Liver (tissue), 3 donors: ENCODE measurements at regions not wholly inside any gene's neighbourhood (a gene's known extent, or its start where the extent isn't known, plus 50 kb on each side); places are given as distances from the start of the nearest gene placed in this dataset.

Experiments used
- ATF3 ChIP-seq: IDR thresholded peaks from 2 replicates; pipeline ENCODE4 v1.6.1; 2016; ENCODE audit warnings: antibody characterized with exemption
- EGR1 ChIP-seq, 2 donors: IDR thresholded peaks; 2 replicates each; pipeline ENCODE4 v1.6.1; 2016 to 2018; ENCODE audit warnings: antibody characterized with exemption in 2 of 2, low read depth in 2 of 2
- FOXA1 ChIP-seq: IDR thresholded peaks from 2 replicates; pipeline ENCODE4 v1.6.1; 2016; ENCODE audit warnings: antibody characterized with exemption
- GABPA ChIP-seq, 2 donors: IDR thresholded peaks in 1 of 2; conservative IDR thresholded peaks in 1 of 2; 2 replicates each; pipeline ENCODE4 v1.6.1; 2016; ENCODE audit warnings: antibody characterized with exemption in 2 of 2, mild to moderate bottlenecking in 1 of 2, moderate library complexity in 1 of 2
- JUND ChIP-seq, 2 donors: IDR thresholded peaks; 2 replicates each; pipeline ENCODE4 v1.6.1; 2016; ENCODE audit warnings: antibody characterized with exemption in 2 of 2
- RAD21 ChIP-seq, 2 donors: IDR thresholded peaks; 2 replicates each; pipeline ENCODE4 v1.6.1; 2016; ENCODE audit warnings: antibody characterized with exemption in 2 of 2, mild to moderate bottlenecking in 2 of 2
- RXRA ChIP-seq, 2 donors: IDR thresholded peaks; 2 replicates each; pipeline ENCODE4 v1.6.1; 2017 to 2018; ENCODE audit warnings: antibody characterized with exemption in 2 of 2, mild to moderate bottlenecking in 1 of 2
- SP1 ChIP-seq: IDR thresholded peaks from 2 replicates; pipeline ENCODE4 v1.6.1; 2018; ENCODE audit warnings: antibody characterized with exemption, mild to moderate bottlenecking
- TAF1 ChIP-seq: conservative IDR thresholded peaks from 2 replicates; pipeline ENCODE4 v1.6.1; 2016; ENCODE audit warnings: antibody characterized with exemption, mild to moderate bottlenecking
- YY1 ChIP-seq: IDR thresholded peaks from 2 replicates; pipeline ENCODE4 v1.6.1; 2016; ENCODE audit warnings: antibody characterized with exemption, mild to moderate bottlenecking
- TF ChIP-seq, protein P1 (sequence below): IDR thresholded peaks from 2 replicates; pipeline ENCODE4 v1.6.1; 2016; ENCODE audit warnings: antibody characterized with exemption, mild to moderate bottlenecking
- TF ChIP-seq, protein P2 (sequence below): fragments of 150-350 bp; IDR thresholded peaks from 2 replicates; pipeline ENCODE4 v1.5.1; 2017; ENCODE audit warnings: improper control_type of control experiment, low read depth, low read length; ENCODE audit not compliant: missing input control
- TF ChIP-seq, protein P3 (sequence below): IDR thresholded peaks from 2 replicates; pipeline ENCODE4 v1.6.1; 2016; ENCODE audit warnings: antibody characterized with exemption
- donor health status: healthy.
- donor health status: healthy.

DNA sequence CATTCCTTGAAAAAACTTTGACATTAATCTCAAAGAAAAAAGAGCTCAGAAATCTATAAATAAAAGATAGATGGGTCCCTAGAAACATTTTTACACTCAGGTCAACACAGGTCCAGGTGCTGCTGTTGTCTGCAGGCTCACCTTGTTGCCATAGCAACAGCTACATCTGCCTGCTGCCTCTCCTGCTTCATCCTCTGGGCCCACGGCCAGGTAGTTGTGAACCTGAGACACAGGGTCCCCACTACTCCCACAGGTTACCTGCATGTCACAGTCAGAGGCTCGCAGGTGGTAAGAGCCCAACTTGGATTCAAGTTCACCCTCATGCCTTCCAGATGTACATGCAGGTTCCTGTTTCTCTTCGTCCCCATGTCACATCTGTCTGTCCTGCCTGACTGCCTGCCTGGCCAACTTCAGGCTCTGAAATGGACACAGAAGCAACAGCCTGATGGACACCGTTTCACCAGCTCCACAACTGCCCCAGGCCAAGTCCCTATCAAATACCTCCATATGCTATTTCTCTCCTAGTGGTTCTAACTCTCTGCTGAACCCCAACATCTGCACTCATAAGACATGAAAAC is 88.3 kb upstream of the SALL3 start:
- TF ChIP-seq, protein P1, sequence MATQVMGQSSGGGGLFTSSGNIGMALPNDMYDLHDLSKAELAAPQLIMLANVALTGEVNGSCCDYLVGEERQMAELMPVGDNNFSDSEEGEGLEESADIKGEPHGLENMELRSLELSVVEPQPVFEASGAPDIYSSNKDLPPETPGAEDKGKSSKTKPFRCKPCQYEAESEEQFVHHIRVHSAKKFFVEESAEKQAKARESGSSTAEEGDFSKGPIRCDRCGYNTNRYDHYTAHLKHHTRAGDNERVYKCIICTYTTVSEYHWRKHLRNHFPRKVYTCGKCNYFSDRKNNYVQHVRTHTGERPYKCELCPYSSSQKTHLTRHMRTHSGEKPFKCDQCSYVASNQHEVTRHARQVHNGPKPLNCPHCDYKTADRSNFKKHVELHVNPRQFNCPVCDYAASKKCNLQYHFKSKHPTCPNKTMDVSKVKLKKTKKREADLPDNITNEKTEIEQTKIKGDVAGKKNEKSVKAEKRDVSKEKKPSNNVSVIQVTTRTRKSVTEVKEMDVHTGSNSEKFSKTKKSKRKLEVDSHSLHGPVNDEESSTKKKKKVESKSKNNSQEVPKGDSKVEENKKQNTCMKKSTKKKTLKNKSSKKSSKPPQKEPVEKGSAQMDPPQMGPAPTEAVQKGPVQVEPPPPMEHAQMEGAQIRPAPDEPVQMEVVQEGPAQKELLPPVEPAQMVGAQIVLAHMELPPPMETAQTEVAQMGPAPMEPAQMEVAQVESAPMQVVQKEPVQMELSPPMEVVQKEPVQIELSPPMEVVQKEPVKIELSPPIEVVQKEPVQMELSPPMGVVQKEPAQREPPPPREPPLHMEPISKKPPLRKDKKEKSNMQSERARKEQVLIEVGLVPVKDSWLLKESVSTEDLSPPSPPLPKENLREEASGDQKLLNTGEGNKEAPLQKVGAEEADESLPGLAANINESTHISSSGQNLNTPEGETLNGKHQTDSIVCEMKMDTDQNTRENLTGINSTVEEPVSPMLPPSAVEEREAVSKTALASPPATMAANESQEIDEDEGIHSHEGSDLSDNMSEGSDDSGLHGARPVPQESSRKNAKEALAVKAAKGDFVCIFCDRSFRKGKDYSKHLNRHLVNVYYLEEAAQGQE: no peak
- TF ChIP-seq, protein P2, sequence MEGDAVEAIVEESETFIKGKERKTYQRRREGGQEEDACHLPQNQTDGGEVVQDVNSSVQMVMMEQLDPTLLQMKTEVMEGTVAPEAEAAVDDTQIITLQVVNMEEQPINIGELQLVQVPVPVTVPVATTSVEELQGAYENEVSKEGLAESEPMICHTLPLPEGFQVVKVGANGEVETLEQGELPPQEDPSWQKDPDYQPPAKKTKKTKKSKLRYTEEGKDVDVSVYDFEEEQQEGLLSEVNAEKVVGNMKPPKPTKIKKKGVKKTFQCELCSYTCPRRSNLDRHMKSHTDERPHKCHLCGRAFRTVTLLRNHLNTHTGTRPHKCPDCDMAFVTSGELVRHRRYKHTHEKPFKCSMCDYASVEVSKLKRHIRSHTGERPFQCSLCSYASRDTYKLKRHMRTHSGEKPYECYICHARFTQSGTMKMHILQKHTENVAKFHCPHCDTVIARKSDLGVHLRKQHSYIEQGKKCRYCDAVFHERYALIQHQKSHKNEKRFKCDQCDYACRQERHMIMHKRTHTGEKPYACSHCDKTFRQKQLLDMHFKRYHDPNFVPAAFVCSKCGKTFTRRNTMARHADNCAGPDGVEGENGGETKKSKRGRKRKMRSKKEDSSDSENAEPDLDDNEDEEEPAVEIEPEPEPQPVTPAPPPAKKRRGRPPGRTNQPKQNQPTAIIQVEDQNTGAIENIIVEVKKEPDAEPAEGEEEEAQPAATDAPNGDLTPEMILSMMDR: no peak
- TF ChIP-seq YY1 (no peak), JUND (IDR thresholded peaks at IDR 0.05) (no peak), TAF1 (no peak), ATF3 (no peak), GABPA (IDR thresholded peaks at IDR 0.05 in 1 of 2, conservative IDR thresholded peaks at IDR 0.05 in 1 of 2) (no peak), SP1 (no peak), RAD21 (IDR thresholded peaks at IDR 0.05) (no peak), RXRA (IDR thresholded peaks at IDR 0.05) (no peak), FOXA1 (no peak), EGR1 (IDR thresholded peaks at IDR 0.05; ENCODE audit: low read depth in 2 of 2) (no peak)
- TF ChIP-seq, protein P3, sequence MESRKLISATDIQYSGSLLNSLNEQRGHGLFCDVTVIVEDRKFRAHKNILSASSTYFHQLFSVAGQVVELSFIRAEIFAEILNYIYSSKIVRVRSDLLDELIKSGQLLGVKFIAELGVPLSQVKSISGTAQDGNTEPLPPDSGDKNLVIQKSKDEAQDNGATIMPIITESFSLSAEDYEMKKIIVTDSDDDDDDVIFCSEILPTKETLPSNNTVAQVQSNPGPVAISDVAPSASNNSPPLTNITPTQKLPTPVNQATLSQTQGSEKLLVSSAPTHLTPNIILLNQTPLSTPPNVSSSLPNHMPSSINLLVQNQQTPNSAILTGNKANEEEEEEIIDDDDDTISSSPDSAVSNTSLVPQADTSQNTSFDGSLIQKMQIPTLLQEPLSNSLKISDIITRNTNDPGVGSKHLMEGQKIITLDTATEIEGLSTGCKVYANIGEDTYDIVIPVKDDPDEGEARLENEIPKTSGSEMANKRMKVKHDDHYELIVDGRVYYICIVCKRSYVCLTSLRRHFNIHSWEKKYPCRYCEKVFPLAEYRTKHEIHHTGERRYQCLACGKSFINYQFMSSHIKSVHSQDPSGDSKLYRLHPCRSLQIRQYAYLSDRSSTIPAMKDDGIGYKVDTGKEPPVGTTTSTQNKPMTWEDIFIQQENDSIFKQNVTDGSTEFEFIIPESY: no peak
